ENCODE measurements at regions not wholly inside any gene's neighbourhood (a gene's known extent, or its start where the extent isn't known, plus 50 kb on each side); places are given as distances from the start of the nearest gene placed in this dataset.

- WGBS (ENCODE audit: insufficient coverage) = no CpG with 5 or more reads among the region's 4 CpGs
- Histone ChIP-seq H3K4me1 (ENCODE audit: control insufficient read depth, insufficient read depth, low read length) (no peaks in the 10 kb centered on the region), H3K27ac (ENCODE audit: low read length) (no peak overlapping the region), H3K4me3 (ENCODE audit: low read length) (no peak overlapping the region), H3K9me3 (replicated peaks; ENCODE audit: control insufficient read depth, low read depth, low read length) (no peaks in the 10 kb centered on the region), H3K36me3 (ENCODE audit: control insufficient read depth, insufficient read depth, low read length) (no peaks in the 10 kb centered on the region), H3K27me3 (ENCODE audit: control insufficient read depth, insufficient read depth, low read length) (no peaks in the 10 kb centered on the region)
- DNase-seq = no peak
Observed at GRCh38 chr21:22235866-22236590, 1237.8 kb downstream of the NCAM2 start.

GRCh38 chr21:22244516-22244915, 1246.3 kb downstream of the NCAM2 start:
- Histone ChIP-seq H3K27ac (ENCODE audit: low read length) (peak overlapping the region; percentile 32), H3K36me3 (ENCODE audit: control insufficient read depth, insufficient read depth, low read length) (no peaks in the 10 kb centered on the region), H3K9me3 (replicated peaks; ENCODE audit: control insufficient read depth, low read depth, low read length) (no peaks in the 10 kb centered on the region), H3K4me3 (ENCODE audit: low read length) (no peak overlapping the region), H3K27me3 (ENCODE audit: control insufficient read depth, insufficient read depth, low read length) (no peaks in the 10 kb centered on the region), H3K4me1 (ENCODE audit: control insufficient read depth, insufficient read depth, low read length) (no peaks in the 10 kb centered on the region)
- no CpG with 5 or more reads among the region's 2 CpGs for WGBS (ENCODE audit: insufficient coverage)
- peak; percentile 86 for DNase-seq

- no peak overlapping the region for H3K27ac ChIP-seq (ENCODE audit: low read length)
- H3K36me3 ChIP-seq (ENCODE audit: control insufficient read depth, insufficient read depth, low read length) = no peaks in the 10 kb centered on the region
- no peaks in the 10 kb centered on the region for H3K27me3 ChIP-seq (ENCODE audit: control insufficient read depth, insufficient read depth, low read length)
- no CpG with 5 or more reads among the region's 3 CpGs for WGBS (ENCODE audit: insufficient coverage)
- peak; percentile 39 for DNase-seq
- no peaks in the 10 kb centered on the region for H3K9me3 ChIP-seq (replicated peaks; ENCODE audit: control insufficient read depth, low read depth, low read length)
- no peaks in the 10 kb centered on the region for H3K4me1 ChIP-seq (ENCODE audit: control insufficient read depth, insufficient read depth, low read length)
- no peak overlapping the region for H3K4me3 ChIP-seq (ENCODE audit: low read length)
Observed at GRCh38 chr21:22250355-22250754, 1252.1 kb downstream of the NCAM2 start.

GRCh38 chr21:22253761-22254160, 1255.6 kb downstream of the NCAM2 start:
- WGBS (ENCODE audit: insufficient coverage) = no CpG with 5 or more reads among the region's 2 CpGs
- Histone ChIP-seq H3K4me1 (ENCODE audit: control insufficient read depth, insufficient read depth, low read length) (no peaks in the 10 kb centered on the region), H3K27me3 (ENCODE audit: control insufficient read depth, insufficient read depth, low read length) (no peaks in the 10 kb centered on the region), H3K27ac (ENCODE audit: low read length) (no peak overlapping the region), H3K9me3 (replicated peaks; ENCODE audit: control insufficient read depth, low read depth, low read length) (no peaks in the 10 kb centered on the region), H3K36me3 (ENCODE audit: control insufficient read depth, insufficient read depth, low read length) (no peaks in the 10 kb centered on the region), H3K4me3 (ENCODE audit: low read length) (no peak overlapping the region)
- peak; percentile 8 for DNase-seq

- no CpG with 5 or more reads among the region's 1 CpG for WGBS (ENCODE audit: insufficient coverage)
- Histone ChIP-seq H3K27ac (ENCODE audit: low read length) (no peak overlapping the region), H3K27me3 (ENCODE audit: control insufficient read depth, insufficient read depth, low read length) (no peaks in the 10 kb centered on the region), H3K4me3 (ENCODE audit: low read length) (no peak overlapping the region), H3K4me1 (ENCODE audit: control insufficient read depth, insufficient read depth, low read length) (no peaks in the 10 kb centered on the region), H3K36me3 (ENCODE audit: control insufficient read depth, insufficient read depth, low read length) (no peaks in the 10 kb centered on the region), H3K9me3 (replicated peaks; ENCODE audit: control insufficient read depth, low read depth, low read length) (no peaks in the 10 kb centered on the region)
- DNase-seq = no peak
Observed at GRCh38 chr21:22258821-22259220, 1260.6 kb downstream of the NCAM2 start.

- no CpG with 5 or more reads among the region's 2 CpGs for WGBS (ENCODE audit: insufficient coverage)
- no peak for DNase-seq
- Histone ChIP-seq H3K36me3 (ENCODE audit: control insufficient read depth, insufficient read depth, low read length) (no peaks in the 10 kb centered on the region), H3K4me3 (ENCODE audit: low read length) (no peak overlapping the region), H3K4me1 (ENCODE audit: control insufficient read depth, insufficient read depth, low read length) (no peaks in the 10 kb centered on the region), H3K27ac (ENCODE audit: low read length) (no peak overlapping the region), H3K27me3 (ENCODE audit: control insufficient read depth, insufficient read depth, low read length) (no peaks in the 10 kb centered on the region), H3K9me3 (replicated peaks; ENCODE audit: control insufficient read depth, low read depth, low read length) (no peaks in the 10 kb centered on the region)
Observed at GRCh38 chr21:22260274-22260673, 1262.1 kb downstream of the NCAM2 start.

- DNase-seq = no peak
- no peaks in the 10 kb centered on the region for H3K27me3 ChIP-seq (ENCODE audit: control insufficient read depth, insufficient read depth, low read length)
- H3K4me3 ChIP-seq (ENCODE audit: low read length) = no peak overlapping the region
- H3K27ac ChIP-seq (ENCODE audit: low read length) = no peak overlapping the region
- H3K9me3 ChIP-seq (replicated peaks; ENCODE audit: control insufficient read depth, low read depth, low read length) = no peaks in the 10 kb centered on the region
- no peaks in the 10 kb centered on the region for H3K36me3 ChIP-seq (ENCODE audit: control insufficient read depth, insufficient read depth, low read length)
- no peaks in the 10 kb centered on the region for H3K4me1 ChIP-seq (ENCODE audit: control insufficient read depth, insufficient read depth, low read length)
- no CpG with 5 or more reads among the region's 8 CpGs for WGBS (ENCODE audit: insufficient coverage)
Observed at GRCh38 chr21:22263890-22264289, 1265.7 kb downstream of the NCAM2 start.

- H3K27ac ChIP-seq (ENCODE audit: low read length) = no peak overlapping the region
- WGBS (ENCODE audit: insufficient coverage) = no CpG with 5 or more reads among the region's 2 CpGs
- peak; percentile 70 for DNase-seq
Observed at GRCh38 chr21:22277341-22277740, 1279.1 kb downstream of the NCAM2 start.

GRCh38 chr21:22278366-22278765, 1280.2 kb downstream of the NCAM2 start:
- Histone ChIP-seq H3K9me3 (replicated peaks; ENCODE audit: control insufficient read depth, low read depth, low read length) (no peaks in the 10 kb centered on the region), H3K27me3 (ENCODE audit: control insufficient read depth, insufficient read depth, low read length) (no peaks in the 10 kb centered on the region), H3K4me1 (ENCODE audit: control insufficient read depth, insufficient read depth, low read length) (no peaks in the 10 kb centered on the region), H3K4me3 (ENCODE audit: low read length) (no peak overlapping the region), H3K36me3 (ENCODE audit: control insufficient read depth, insufficient read depth, low read length) (no peaks in the 10 kb centered on the region), H3K27ac (ENCODE audit: low read length) (no peak overlapping the region)
- DNase-seq = no peak
- no CpG with 5 or more reads among the region's 2 CpGs for WGBS (ENCODE audit: insufficient coverage)

More at GRCh38 chr21:22277341-22277740, 1279.1 kb downstream of the NCAM2 start:
- H3K4me1 ChIP-seq (ENCODE audit: control insufficient read depth, insufficient read depth, low read length) = no peaks in the 10 kb centered on the region
- no peaks in the 10 kb centered on the region for H3K36me3 ChIP-seq (ENCODE audit: control insufficient read depth, insufficient read depth, low read length)
- H3K27me3 ChIP-seq (ENCODE audit: control insufficient read depth, insufficient read depth, low read length) = no peaks in the 10 kb centered on the region
- no peak overlapping the region for H3K4me3 ChIP-seq (ENCODE audit: low read length)
- peaks cover 2% of the 10 kb centered on the region for H3K9me3 ChIP-seq (replicated peaks; ENCODE audit: control insufficient read depth, low read depth, low read length)

- Histone ChIP-seq H3K27me3 (ENCODE audit: control insufficient read depth, insufficient read depth, low read length) (no peaks in the 10 kb centered on the region), H3K9me3 (replicated peaks; ENCODE audit: control insufficient read depth, low read depth, low read length) (no peaks in the 10 kb centered on the region), H3K4me3 (ENCODE audit: low read length) (no peak overlapping the region), H3K36me3 (ENCODE audit: control insufficient read depth, insufficient read depth, low read length) (no peaks in the 10 kb centered on the region), H3K4me1 (ENCODE audit: control insufficient read depth, insufficient read depth, low read length) (no peaks in the 10 kb centered on the region), H3K27ac (ENCODE audit: low read length) (no peak overlapping the region)
- WGBS (ENCODE audit: insufficient coverage) = no CpG with 5 or more reads among the region's 2 CpGs
- DNase-seq = peak; percentile 50
Observed at GRCh38 chr21:22280851-22281250, 1282.6 kb downstream of the NCAM2 start.

Data from muscle of leg (tissue), 3 donors.